ELR (cell line): ENCODE measurements at regions not wholly inside any gene's neighbourhood (a gene's known extent, or its start where the extent isn't known, plus 50 kb on each side); places are given as distances from the start of the nearest gene placed in this dataset.

Experiments used
- DNase-seq: peaks from one replicate; pipeline ENCODE4 v3.0.0-alpha.2; 2015; ENCODE audit warnings: low read depth

- DNase-seq: no peak
These were observed 84.6 kb upstream of the MAX start for GRCh38 chr14:65186951-65187350.

DNA sequence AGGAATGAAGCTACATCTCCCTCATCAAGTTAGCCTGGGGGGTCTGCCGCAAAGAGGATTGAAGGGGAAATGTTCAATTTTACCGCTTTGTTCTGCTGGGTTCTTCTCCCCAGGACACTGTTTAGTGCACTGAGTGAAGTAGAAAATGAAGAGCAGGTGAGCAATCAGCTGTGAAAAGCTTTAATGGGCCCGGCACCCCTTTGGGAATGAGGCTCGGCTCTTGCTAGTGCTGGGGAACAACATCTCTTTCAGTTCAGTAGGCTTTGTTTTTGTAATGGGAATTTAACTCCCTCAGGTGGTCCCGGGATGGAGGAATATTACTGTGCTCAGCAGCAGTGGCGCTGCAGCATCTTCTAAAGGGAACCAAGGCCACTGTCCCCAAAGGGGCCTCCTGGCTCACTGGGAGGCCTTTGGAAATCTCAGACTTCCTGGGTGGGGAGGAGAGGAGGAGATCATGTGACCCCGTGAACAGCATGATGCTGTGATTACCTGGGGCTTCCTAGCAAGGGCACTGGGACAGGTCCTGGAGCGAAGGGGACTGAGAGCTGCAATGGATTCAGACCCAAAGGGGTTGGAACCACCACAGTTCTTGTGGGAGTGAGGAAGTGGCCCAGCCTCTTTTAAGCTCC is 85.2 kb upstream of the MAX start:
- no peak for DNase-seq

DNA sequence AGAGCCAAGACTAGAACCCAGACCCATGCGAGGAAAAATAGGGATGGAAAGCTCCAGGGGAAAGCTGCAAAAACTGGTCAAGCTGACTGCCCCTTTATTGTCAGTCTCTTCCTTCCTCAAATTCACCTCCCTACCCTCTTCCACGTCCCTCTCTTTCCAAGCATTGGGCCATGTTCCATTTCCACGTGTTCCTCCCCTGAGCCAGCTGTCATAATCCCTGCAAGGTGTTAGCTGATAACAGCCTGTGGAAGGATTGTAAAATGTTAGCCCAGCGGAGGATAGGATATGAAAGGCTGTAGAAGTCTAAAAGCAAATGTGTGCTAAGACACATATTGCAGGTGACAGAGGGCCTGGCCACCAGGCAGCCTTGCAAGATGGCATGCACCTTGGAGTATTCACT is 88.0 kb upstream of the MAX start:
- no peak for DNase-seq

DNA sequence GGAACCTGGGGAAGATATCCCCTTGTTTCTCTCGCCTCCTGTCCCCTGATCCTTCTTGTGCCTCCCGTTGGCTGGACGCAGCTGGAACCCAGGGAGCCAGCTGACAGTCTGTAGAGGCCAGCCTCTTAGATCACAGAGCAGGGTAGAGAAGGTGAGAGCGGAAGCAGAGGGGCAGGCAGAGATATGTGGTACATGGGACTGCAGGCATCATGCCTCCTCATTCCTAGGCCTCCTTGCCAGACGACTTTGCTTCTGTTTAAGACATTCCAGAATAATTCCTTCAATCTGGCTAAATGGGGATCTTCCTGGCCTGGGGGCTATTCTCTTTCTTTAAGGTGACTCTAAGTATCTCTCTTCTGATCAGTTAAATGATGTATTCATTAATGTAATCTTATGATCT is 89.4 kb upstream of the MAX start:
- DNase-seq: no peak

DNA sequence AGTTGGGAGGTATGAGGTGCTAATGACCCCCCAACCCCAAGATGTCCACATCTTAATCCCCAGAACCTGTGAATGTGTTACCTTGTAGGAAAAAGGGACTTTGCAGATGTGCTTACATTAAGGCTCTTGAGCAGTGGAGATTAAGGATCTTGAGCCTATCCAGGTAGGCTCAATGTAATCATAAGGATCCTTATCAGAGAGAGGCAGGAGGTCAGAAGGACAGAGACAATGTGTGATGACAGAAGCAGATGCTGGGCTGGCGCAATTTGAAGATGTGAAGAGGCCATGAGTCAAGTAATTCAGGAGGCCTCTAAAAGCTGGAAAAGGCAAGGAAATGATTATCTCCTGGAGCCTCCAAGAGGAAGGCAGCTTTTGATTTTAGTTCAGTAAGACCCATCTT is 90.4 kb upstream of the MAX start:
- DNase-seq: no peak

DNA sequence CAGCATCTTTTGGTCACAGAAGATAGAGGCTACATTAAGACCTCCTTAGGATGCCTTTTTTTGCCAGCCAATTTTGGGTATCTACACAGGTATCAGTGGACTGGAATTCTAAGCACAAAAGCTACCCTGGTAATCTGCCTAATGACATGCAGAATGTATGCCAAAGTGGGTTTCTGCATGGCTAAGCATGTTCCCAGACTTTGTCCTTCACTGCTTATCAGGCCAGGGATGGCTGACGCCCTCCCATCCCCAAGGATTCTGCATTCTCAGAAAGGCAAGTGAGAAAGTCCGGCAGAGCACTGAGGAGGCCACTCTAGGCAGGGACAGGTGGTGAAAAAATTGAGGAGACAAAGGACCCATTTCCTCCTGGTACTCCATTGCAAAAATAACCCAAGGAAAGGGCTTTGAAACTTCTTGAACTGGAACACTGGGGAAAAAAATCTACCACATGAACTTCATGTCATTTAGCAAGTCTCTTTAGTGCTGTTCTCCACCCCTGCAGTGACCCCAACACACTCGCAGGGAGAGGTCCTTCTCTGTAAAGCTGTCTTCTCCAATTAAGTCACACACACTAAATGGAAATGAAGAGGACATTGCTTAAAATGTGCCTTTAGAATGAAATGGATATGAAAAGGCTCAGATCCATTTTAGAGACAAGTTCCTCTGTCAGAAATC is 91.7 kb upstream of the MAX start:
- DNase-seq: no peak

GRCh38 chr14:65195042-65195719 is 92.9 kb upstream of the MAX start:
- no peak for DNase-seq

- DNase-seq: no peak
These were observed 96.0 kb upstream of the MAX start for GRCh38 chr14:65198346-65198745.

GRCh38 chr14:65200454-65200853 is 98.1 kb upstream of the MAX start:
- peak; percentile 26 for DNase-seq

GRCh38 chr14:65203574-65203973 is 101.3 kb upstream of the MAX start:
- DNase-seq: no peak

DNA sequence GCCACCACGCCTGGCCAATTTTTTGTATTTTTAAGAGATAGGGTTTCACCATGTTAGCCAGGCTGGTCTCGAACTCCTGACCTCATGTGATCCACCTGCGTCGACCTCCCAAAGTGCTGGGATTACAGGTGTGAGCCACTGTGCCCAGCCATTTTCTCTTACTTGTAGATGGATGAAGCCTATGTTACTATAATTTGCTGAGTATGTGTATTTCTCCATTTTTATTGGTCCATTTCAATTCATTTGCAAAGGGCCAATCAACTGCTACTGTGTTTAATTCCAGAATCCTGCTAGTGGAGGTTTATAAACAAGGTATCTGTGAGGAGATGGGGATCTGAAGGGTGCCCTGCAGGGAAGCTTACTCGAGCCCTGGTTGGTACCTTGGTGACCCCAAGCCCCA is 101.7 kb upstream of the MAX start:
- no peak for DNase-seq

GRCh38 chr14:65206078-65206447 is 103.7 kb upstream of the MAX start:
- DNase-seq: no peak

DNA sequence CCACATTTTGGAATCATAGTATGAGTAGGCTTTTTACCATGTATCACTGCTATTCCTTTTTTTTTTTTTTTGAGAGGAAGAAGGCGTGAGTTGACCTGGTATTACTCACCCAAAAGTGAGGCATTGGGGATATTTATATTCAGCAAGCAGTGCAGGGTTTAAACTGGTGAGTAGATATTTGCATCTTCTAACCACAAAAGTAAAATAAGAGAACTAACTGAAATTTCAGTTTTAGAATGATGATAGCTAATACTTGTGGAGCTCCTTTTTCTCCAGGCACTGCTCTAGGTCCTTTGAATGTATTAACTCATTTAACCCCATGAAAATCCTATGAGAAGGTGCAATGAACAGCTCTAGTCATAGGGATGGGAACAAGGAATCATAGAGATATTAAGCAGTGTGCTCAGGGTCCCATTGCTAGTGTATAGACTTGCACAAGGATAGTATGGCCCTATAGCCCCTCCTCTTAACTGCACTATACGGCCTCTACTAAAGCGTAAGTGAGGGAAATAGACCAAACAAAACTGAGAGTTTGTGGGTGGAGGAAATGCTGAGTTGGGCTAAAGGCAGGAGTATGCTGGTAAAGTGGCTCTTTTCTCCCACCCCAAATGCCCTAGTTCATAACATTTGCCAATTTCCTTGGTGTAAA is 104.3 kb upstream of the MAX start:
- peak; percentile 90 for DNase-seq

DNA sequence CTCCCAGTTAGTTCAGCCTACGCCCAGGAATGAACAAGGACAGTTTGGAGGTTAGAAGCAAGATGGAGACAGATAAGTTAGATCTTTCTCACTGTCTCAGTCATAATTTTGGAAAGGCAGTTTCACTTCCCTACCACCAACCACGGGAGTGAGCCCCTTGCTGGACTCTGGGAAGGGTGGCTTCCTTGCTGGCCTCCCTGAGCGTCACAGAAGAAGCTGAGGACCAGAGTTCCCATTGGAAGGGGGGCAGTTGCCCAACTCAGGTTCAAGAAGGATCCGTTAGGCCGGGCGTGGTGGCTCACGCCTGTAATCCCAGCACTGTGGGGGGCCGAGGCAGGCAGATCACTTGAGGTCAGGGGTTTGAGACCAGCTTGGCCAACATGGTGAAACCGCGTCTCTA is 106.2 kb upstream of the MAX start:
- no peak for DNase-seq

- peak; percentile 81 for DNase-seq
These were observed 108.0 kb upstream of the MAX start for GRCh38 chr14:65210118-65210821.

- DNase-seq: no peak
These were observed 108.5 kb upstream of the MAX start for GRCh38 chr14:65210822-65211182.

GRCh38 chr14:65211341-65211987 is 109.1 kb upstream of the MAX start:
- DNase-seq: peak; percentile 84

GRCh38 chr14:65213316-65213715 is 111.0 kb upstream of the MAX start:
- no peak for DNase-seq

DNA sequence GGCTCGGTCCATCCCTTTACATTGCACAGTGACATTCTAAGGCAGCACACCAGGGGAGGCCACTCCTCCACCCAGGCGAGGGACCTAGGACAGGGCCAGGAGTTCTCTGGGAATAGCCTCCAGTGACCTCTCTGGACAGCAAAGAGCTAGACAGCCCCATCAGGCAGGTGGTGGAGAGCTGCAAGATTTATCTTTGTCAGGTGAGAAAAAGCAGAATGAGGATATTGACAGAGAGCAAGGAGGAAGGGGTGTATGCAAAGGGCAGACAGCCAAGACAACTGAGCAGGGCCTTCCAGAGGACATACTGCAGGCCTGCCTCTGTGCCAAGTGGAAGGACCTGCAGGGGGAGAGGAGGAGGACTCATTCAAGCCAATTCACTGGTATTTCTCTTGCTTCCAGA is 112.4 kb upstream of the MAX start:
- no peak for DNase-seq

- DNase-seq: no peak
These were observed 117.0 kb upstream of the MAX start for GRCh38 chr14:65219353-65219752.

GRCh38 chr14:65222440-65222858 is 120.1 kb upstream of the MAX start:
- DNase-seq: peak; percentile 75

DNA sequence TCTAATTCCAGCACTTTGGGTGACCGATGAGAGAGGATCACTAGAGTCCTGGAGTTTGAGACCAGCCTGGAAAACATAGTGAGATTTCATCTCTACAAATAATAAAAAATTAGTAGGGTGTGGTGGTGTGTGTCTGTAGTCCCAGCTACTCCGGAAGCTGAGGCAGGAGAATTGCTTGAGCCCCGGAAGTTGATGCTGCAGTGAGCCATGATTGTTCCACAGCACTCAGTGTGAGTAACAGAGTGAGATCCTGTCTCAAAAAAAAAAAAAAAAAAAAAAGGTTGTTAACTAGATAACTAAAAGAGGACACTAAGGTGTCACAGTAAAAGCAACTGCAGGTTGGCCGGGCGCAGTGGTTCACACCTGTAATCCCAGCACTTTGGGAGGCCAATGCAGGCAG is 121.3 kb upstream of the MAX start:
- peak; percentile 53 for DNase-seq
